BLaER1 treated with 17β-estradiol and CSF1 and Interleukin-3, amounts not matched to agents 10 nM and 100 nM (cell line): ENCODE measurements at regions not wholly inside any gene's neighbourhood (a gene's known extent, or its start where the extent isn't known, plus 50 kb on each side); places are given as distances from the start of the nearest gene placed in this dataset.

Experiments
- H3K27ac ChIP-seq, 11 experiments: shearing (Covaris generic); formaldehyde crosslinking; 2 replicates each; pipeline ENCODE4 v1.8.1; 2022
- H3K27me3 ChIP-seq, 11 experiments: shearing (Covaris generic); formaldehyde crosslinking; 2 replicates each; pipeline ENCODE4 v1.8.1; 2022
- H3K36me3 ChIP-seq, 11 experiments: shearing (Covaris generic); formaldehyde crosslinking; 2 replicates each; pipeline ENCODE4 v1.8.1; 2022
- H3K4me1 ChIP-seq, 10 experiments: shearing (Covaris generic); formaldehyde crosslinking; 2 replicates each; pipeline ENCODE4 v1.8.1; 2022
- H3K4me2 ChIP-seq, 11 experiments: shearing (Covaris generic); formaldehyde crosslinking; 2 replicates each; pipeline ENCODE4 v1.8.1; 2022
- H3K4me3 ChIP-seq, 10 experiments: shearing (Covaris generic); formaldehyde crosslinking; 2 replicates each; pipeline ENCODE4 v1.8.1; 2022
- H3K9ac ChIP-seq, 11 experiments: shearing (Covaris generic); formaldehyde crosslinking; 2 replicates each; pipeline ENCODE4 v1.8.1; 2022
- H3K9me3 ChIP-seq, 11 experiments: shearing (Covaris generic); formaldehyde crosslinking; replicated peaks in 1 of 11; 2 replicates each; pipeline ENCODE4 v1.8.1; 2022
- H4K20me1 ChIP-seq, 11 experiments: shearing (Covaris generic); formaldehyde crosslinking; 2 replicates each; pipeline ENCODE4 v1.8.1; 2022
- Cebpa-rat ChIP-seq, 11 experiments: shearing (Covaris generic); IDR thresholded peaks; 2 replicates each; pipeline ENCODE4 v1.8.1; 2022

DNA sequence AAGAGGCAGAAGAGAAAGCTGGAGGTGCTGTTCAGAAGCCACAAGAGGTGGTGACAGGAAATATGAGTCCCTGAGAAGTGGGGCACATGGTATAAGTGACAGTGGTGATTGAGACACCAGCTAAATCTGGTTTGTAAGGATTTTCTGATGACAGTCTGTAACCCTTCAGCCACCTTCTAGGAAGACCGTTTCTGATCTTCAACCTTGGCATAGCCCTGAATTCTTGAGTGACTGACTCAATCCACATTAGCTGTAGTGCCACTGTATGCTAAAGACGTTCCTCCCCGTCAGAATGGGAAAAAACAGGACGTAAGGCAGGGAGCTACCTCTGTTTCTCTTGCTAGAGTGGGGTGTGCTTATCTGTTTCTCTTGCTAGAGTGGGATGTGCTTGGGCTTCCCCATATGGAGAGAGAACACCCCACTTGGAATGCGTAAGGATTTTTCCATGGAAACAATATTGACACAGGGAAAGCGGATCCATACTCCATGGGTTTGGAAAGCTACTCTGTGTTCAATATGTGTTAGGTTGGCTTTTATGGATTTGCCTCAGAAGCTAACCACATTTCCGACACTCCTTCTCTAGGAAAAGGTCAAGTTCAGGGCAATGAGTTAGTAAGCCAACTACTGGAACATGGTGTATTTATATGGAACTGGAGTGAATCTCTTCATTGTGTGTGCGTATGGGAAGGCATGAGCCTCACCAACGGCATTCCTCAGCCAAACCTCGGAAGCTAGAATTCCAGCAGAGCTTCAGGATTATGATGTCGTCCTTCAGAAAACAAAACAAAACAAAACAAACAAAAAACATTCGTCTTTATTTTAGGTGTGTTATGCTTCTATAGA, 948.8 kb upstream of the SLC10A2 start:
- no peak overlapping the region for H3K4me3 ChIP-seq
- no peaks in the 10 kb centered on the region for H3K36me3 ChIP-seq
- H3K4me1 ChIP-seq: peaks cover 0 to 11% (median 5%) of the 10 kb centered on the region in 10 experiments; a peak in 9 of 20 replicates
- no peak overlapping the region for H3K27ac ChIP-seq
- H3K27me3 ChIP-seq: peaks cover 0 to 5% (median 0%) of the 10 kb centered on the region in 11 experiments; a peak in 4 of 22 replicates
- no peak overlapping the region for H3K9ac ChIP-seq
- H4K20me1 ChIP-seq: no peaks in the 10 kb centered on the region
- H3K9me3 ChIP-seq: no peaks in the 10 kb centered on the region
- no peak for TF ChIP-seq Cebpa-rat (IDR thresholded peaks at IDR 0.05)
- no peak overlapping the region for H3K4me2 ChIP-seq

- TF ChIP-seq Cebpa-rat (IDR thresholded peaks at IDR 0.05): no peak
- no peak overlapping the region for H3K27ac ChIP-seq
- peak overlapping the region in 9 of 11 experiments; percentile 14 to 57 (median 42); a peak in 13 of 22 replicates for H3K4me2 ChIP-seq
- no peaks in the 10 kb centered on the region for H4K20me1 ChIP-seq
- peaks cover 0 to 5% (median 0%) of the 10 kb centered on the region in 11 experiments; a peak in 4 of 22 replicates for H3K27me3 ChIP-seq
- no peak overlapping the region for H3K4me3 ChIP-seq
- no peaks in the 10 kb centered on the region for H3K9me3 ChIP-seq
- no peaks in the 10 kb centered on the region for H3K36me3 ChIP-seq
- no peak overlapping the region for H3K9ac ChIP-seq
- peaks cover 0 to 16% (median 6%) of the 10 kb centered on the region in 10 experiments; a peak in 11 of 20 replicates for H3K4me1 ChIP-seq
Measured at GRCh38 chr13:104011505-104012241, 945.5 kb upstream of the SLC10A2 start.

DNA sequence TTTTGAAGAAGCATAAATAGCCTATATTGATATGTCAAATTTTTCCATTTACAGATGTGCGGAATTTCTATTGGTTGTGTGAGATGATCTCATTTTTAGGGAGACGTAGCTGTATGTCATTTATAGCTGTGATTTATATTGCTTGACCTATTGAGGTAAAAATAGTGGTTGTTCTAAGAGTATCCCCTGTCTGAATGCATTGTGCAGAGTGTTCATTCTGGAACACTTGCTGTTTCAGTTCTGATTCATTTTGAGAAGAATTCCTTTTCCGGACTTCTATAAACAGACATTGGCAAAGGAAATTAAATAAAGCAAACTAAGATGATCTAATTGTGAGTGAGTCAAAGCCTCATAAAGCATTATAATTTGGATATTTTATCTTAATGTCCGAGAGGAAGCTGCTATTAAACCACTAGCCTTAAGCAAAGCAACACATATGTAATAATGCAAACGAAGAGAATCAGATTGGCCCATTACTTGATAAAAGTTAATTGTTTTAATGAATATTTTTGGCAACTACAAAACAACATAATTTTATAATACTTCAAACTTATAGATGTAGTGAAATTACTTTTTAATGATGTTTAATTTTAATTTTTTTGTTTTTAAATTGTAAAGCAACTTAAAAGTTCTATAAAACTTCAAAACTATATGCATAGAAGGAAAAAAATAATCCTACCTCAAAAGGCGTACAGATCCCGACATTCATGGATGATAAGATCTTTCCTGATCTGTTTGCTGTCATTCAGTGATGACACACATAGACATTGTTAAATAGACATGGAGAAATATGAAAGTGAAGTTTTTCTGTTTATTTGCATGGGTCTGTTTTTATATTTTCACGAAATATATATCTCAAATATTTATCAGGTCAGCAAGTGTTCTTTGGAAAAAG, 942.6 kb upstream of the SLC10A2 start:
- Histone ChIP-seq H3K9ac (no peak overlapping the region), H3K36me3 (no peaks in the 10 kb centered on the region), H3K27me3 (peaks cover 0 to 5% (median 0%) of the 10 kb centered on the region in 11 experiments; a peak in 4 of 22 replicates), H4K20me1 (no peaks in the 10 kb centered on the region), H3K4me3 (no peak overlapping the region), H3K27ac (no peak overlapping the region), H3K9me3 (no peaks in the 10 kb centered on the region), H3K4me2 (no peak overlapping the region), H3K4me1 (peaks cover 0 to 21% (median 6%) of the 10 kb centered on the region in 10 experiments; a peak in 11 of 20 replicates)
- no peak for TF ChIP-seq Cebpa-rat (IDR thresholded peaks at IDR 0.05)

DNA sequence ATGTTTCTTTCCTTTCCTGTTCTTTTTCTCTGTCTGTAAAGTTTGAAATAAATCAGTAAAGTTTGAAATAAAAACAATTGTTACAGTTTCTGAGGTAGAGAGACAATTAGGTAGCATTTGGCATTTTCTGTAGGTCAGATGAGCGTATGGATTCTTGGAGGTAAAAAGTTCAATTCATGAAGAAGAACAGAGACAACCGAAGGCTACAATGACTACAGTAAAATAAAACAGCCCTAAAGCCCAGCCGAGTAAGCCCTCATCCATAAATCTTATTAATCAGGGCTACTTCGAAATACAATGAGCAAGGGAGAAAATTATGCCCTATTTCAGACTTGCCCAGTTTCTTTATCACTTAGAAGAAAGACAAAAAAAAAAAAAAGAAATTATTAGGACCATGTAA, 941.9 kb upstream of the SLC10A2 start:
- Histone ChIP-seq H3K9ac (no peak overlapping the region), H3K36me3 (no peaks in the 10 kb centered on the region), H3K4me2 (no peak overlapping the region), H3K9me3 (no peaks in the 10 kb centered on the region), H3K4me1 (peaks cover 0 to 21% (median 6%) of the 10 kb centered on the region in 10 experiments; a peak in 11 of 20 replicates), H3K27me3 (peaks cover 0 to 5% (median 0%) of the 10 kb centered on the region in 11 experiments; a peak in 4 of 22 replicates), H3K27ac (no peak overlapping the region), H3K4me3 (no peak overlapping the region), H4K20me1 (no peaks in the 10 kb centered on the region)
- TF ChIP-seq Cebpa-rat (IDR thresholded peaks at IDR 0.05): no peak

DNA sequence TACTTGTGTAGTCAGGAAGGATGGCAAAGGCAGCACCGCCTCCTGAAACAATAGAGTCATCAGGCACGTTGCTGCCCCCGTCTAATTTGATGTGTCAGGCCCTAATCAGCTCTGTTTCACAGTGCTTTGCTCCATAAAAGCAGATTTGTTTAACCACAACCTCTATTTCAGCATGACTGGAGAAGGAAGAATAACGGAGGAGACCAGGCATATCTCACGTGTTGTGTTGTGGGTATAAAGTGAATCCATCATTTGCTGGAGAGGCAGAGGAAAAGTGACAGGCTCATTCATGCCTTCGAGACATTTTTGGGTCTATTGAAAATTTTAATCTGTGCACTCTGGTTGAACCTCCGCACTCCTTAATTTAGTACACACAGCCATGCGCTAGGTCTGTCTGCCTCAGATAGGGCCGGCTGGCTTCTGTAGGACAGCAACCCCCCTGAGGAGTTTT, 940.4 kb upstream of the SLC10A2 start:
- no peaks in the 10 kb centered on the region for H3K36me3 ChIP-seq
- no peak overlapping the region for H3K27ac ChIP-seq
- TF ChIP-seq Cebpa-rat (IDR thresholded peaks at IDR 0.05): no peak
- H3K27me3 ChIP-seq: peaks cover 0 to 4% (median 0%) of the 10 kb centered on the region in 11 experiments; a peak in 4 of 22 replicates
- no peaks in the 10 kb centered on the region for H4K20me1 ChIP-seq
- no peaks in the 10 kb centered on the region for H3K9me3 ChIP-seq
- peak overlapping the region in 4 of 11 experiments; percentile 3 to 45 (median 34); a peak in 8 of 22 replicates for H3K4me2 ChIP-seq
- H3K4me3 ChIP-seq: no peak overlapping the region
- peaks cover 0 to 17% (median 5%) of the 10 kb centered on the region in 10 experiments; a peak in 11 of 20 replicates for H3K4me1 ChIP-seq
- H3K9ac ChIP-seq: no peak overlapping the region

- Histone ChIP-seq H3K4me1 (peaks cover 0 to 11% (median 0%) of the 10 kb centered on the region in 10 experiments; a peak in 7 of 20 replicates), H3K36me3 (no peaks in the 10 kb centered on the region), H3K4me3 (no peak overlapping the region), H3K27ac (no peak overlapping the region), H3K9ac (no peak overlapping the region), H3K4me2 (no peak overlapping the region), H3K27me3 (no peaks in the 10 kb centered on the region), H4K20me1 (no peaks in the 10 kb centered on the region), H3K9me3 (no peaks in the 10 kb centered on the region)
- no peak for TF ChIP-seq Cebpa-rat (IDR thresholded peaks at IDR 0.05)
Measured at GRCh38 chr13:104004572-104004971, 938.4 kb upstream of the SLC10A2 start.

DNA sequence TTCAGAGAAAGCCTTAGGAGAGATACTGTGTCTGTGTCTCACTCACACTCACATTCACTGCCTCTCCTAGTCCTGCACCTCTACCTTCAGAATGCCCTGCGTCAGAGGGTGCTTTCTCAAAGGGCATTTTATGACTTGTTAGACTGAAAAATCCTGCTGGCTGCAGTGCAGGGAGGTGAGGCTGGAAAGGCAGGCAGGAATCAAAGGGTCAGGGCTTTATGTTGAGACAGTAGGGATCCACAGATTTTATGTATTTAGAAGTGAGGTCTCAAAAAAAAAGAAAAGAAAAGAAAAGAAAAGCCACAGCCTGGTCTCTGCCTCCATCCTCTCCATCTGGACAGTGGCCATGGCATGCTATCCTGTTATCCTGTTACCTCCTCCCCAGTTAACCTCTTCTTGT, 936.0 kb upstream of the SLC10A2 start:
- H3K9me3 ChIP-seq: no peaks in the 10 kb centered on the region
- H3K27me3 ChIP-seq: no peaks in the 10 kb centered on the region
- TF ChIP-seq Cebpa-rat (IDR thresholded peaks at IDR 0.05): no peak
- H4K20me1 ChIP-seq: no peaks in the 10 kb centered on the region
- no peak overlapping the region for H3K9ac ChIP-seq
- H3K27ac ChIP-seq: no peak overlapping the region
- no peaks in the 10 kb centered on the region for H3K36me3 ChIP-seq
- peaks cover 0 to 10% (median 0%) of the 10 kb centered on the region in 10 experiments; a peak in 7 of 20 replicates for H3K4me1 ChIP-seq
- H3K4me2 ChIP-seq: no peak overlapping the region
- no peak overlapping the region for H3K4me3 ChIP-seq

GRCh38 chr13:104001766-104002165, 935.5 kb upstream of the SLC10A2 start:
- Histone ChIP-seq H4K20me1 (no peaks in the 10 kb centered on the region), H3K36me3 (no peaks in the 10 kb centered on the region), H3K4me2 (no peak overlapping the region), H3K9ac (no peak overlapping the region), H3K4me3 (no peak overlapping the region), H3K27ac (no peak overlapping the region), H3K9me3 (no peaks in the 10 kb centered on the region), H3K27me3 (no peaks in the 10 kb centered on the region), H3K4me1 (peaks cover 0 to 6% (median 0%) of the 10 kb centered on the region in 10 experiments; a peak in 7 of 20 replicates)
- TF ChIP-seq Cebpa-rat (IDR thresholded peaks at IDR 0.05): no peak
